PFSK-1 (cell line): ENCODE measurements at regions not wholly inside any gene's neighbourhood (a gene's known extent, or its start where the extent isn't known, plus 50 kb on each side); places are given as distances from the start of the nearest gene placed in this dataset.

Experiments used
- FOXP2 ChIP-seq: optimal IDR thresholded peaks from 2 replicates; pipeline ENCODE3; 2011; ENCODE audit warnings: borderline replicate concordance, control low read depth, inconsistent platforms; ENCODE audit not compliant: insufficient read depth; ENCODE audit errors: extremely low read length, extremely low read depth
- POLR2AphosphoS5 ChIP-seq: IDR thresholded peaks from 2 replicates; pipeline ENCODE4 v1.6.1; 2012; ENCODE audit warnings: low read depth, mild to moderate bottlenecking, control low read depth, low read length, moderate library complexity
- REST ChIP-seq, 2 experiments: IDR thresholded peaks; 2 replicates each; pipeline versions ENCODE4 v1.6.1 to v1.8.0; 2011 to 2012; ENCODE audit warnings: low read depth in 2 of 2, low read length in 2 of 2, control low read depth in 1 of 2, inconsistent platforms in 1 of 2, mild to moderate bottlenecking in 1 of 2, moderate library complexity in 1 of 2; ENCODE audit not compliant: insufficient read depth in 1 of 2
- SIN3A ChIP-seq: IDR thresholded peaks from 2 replicates; pipeline ENCODE4 v1.6.1; 2012; ENCODE audit warnings: mild to moderate bottlenecking, low read length, moderate library complexity, borderline replicate concordance; ENCODE audit not compliant: insufficient read depth
- TAF1 ChIP-seq: IDR thresholded peaks from 2 replicates; pipeline ENCODE4 v1.6.1; 2012; ENCODE audit warnings: low read length, control low read depth, borderline replicate concordance; ENCODE audit not compliant: insufficient read depth

- TF ChIP-seq FOXP2 (no peak), REST (IDR thresholded peaks at IDR 0.05; ENCODE audit: insufficient read depth in 1 of 2, low read depth in 2 of 2, low read length in 2 of 2) (no peak), SIN3A (no peak), TAF1 (no peak), POLR2AphosphoS5 (no peak)
Observed at GRCh38 chr10:130481936-130482335, 345.7 kb downstream of the GLRX3 start.

- TF ChIP-seq REST (IDR thresholded peaks at IDR 0.05; ENCODE audit: insufficient read depth in 1 of 2, low read depth in 2 of 2, low read length in 2 of 2): no peak
- no peak for TF ChIP-seq FOXP2
- no peak for TF ChIP-seq POLR2AphosphoS5
- TF ChIP-seq SIN3A: no peak
- no peak for TF ChIP-seq TAF1
Observed at GRCh38 chr10:130483691-130484467, 347.7 kb downstream of the GLRX3 start.

GRCh38 chr10:130484468-130485180 is 348.4 kb downstream of the GLRX3 start:
- TF ChIP-seq TAF1: no peak
- TF ChIP-seq REST (IDR thresholded peaks at IDR 0.05; ENCODE audit: insufficient read depth in 1 of 2, low read depth in 2 of 2, low read length in 2 of 2): no peak
- TF ChIP-seq POLR2AphosphoS5: no peak
- no peak for TF ChIP-seq FOXP2
- no peak for TF ChIP-seq SIN3A

- no peak for TF ChIP-seq REST (IDR thresholded peaks at IDR 0.05; ENCODE audit: insufficient read depth in 1 of 2, low read depth in 2 of 2, low read length in 2 of 2)
- TF ChIP-seq SIN3A: no peak
- TF ChIP-seq FOXP2: no peak
- TF ChIP-seq TAF1: no peak
- no peak for TF ChIP-seq POLR2AphosphoS5
Observed at GRCh38 chr10:130485236-130485957, 349.2 kb downstream of the GLRX3 start.
